ENCODE measurements at regions not wholly inside any gene's neighbourhood (a gene's known extent, or its start where the extent isn't known, plus 50 kb on each side); places are given as distances from the start of the nearest gene placed in this dataset.
"Not testable (repeated sequence)": the region's sequence is repeated elsewhere in the genome, so short reads cannot be mapped to it uniquely, and the experiment has no call there.

- no peak for DNase-seq
Observed at GRCh38 chr9:94478755-94479730, 75.8 kb upstream of the PCAT7 start.

GRCh38 chr9:94479757-94480156, 75.1 kb upstream of the PCAT7 start:
- DNase-seq = no peak

- no peak for DNase-seq
Observed at GRCh38 chr9:94480205-94480604, 74.7 kb upstream of the PCAT7 start.

GRCh38 chr9:94482110-94482509, 72.8 kb upstream of the PCAT7 start:
- DNase-seq = no peak

GRCh38 chr9:94490465-94490864, 64.4 kb upstream of the PCAT7 start:
- no peak for DNase-seq

- DNase-seq = not testable (repeated sequence)
Observed at GRCh38 chr9:94492125-94492524, 62.8 kb upstream of the PCAT7 start.

GRCh38 chr9:94498801-94499453, 56.0 kb upstream of the PCAT7 start:
- DNase-seq = no peak

- DNase-seq = no peak
Observed at GRCh38 chr9:94504358-94504757, 50.5 kb upstream of the PCAT7 start.

Data from stimulated activated CD4-positive, alpha-beta T cell treated with anti-CD3 and anti-CD28 coated beads, Interleukin-4, amount 100 ng/mL, for 24 hours (primary cell).